ENCODE measurements at regions not wholly inside any gene's neighbourhood (a gene's known extent, or its start where the extent isn't known, plus 50 kb on each side); places are given as distances from the start of the nearest gene placed in this dataset.

- Histone ChIP-seq H3K9ac (ENCODE audit: low read length) (no peak overlapping the region), H4K20me1 (ENCODE audit: insufficient read depth, low read length) (no peaks in the 10 kb centered on the region), H3K9me3 (ENCODE audit: insufficient read depth, low read length) (no peaks in the 10 kb centered on the region), H3K36me3 (replicated peaks; ENCODE audit: low read depth, low read length) (no peaks in the 10 kb centered on the region), H3K4me3 (ENCODE audit: low read length) (no peak overlapping the region), H3K4me1 (ENCODE audit: low read length) (no peaks in the 10 kb centered on the region), H3K27ac (ENCODE audit: low read length) (no peak overlapping the region), H3K4me2 (ENCODE audit: low read length) (no peak overlapping the region), H3K79me2 (ENCODE audit: low read length) (no peaks in the 10 kb centered on the region), H2AFZ (ENCODE audit: low read depth, low read length) (no peak overlapping the region), H3K27me3 (ENCODE audit: low read depth, low read length) (peaks cover 5% of the 10 kb centered on the region)
- TF ChIP-seq, protein P1, sequence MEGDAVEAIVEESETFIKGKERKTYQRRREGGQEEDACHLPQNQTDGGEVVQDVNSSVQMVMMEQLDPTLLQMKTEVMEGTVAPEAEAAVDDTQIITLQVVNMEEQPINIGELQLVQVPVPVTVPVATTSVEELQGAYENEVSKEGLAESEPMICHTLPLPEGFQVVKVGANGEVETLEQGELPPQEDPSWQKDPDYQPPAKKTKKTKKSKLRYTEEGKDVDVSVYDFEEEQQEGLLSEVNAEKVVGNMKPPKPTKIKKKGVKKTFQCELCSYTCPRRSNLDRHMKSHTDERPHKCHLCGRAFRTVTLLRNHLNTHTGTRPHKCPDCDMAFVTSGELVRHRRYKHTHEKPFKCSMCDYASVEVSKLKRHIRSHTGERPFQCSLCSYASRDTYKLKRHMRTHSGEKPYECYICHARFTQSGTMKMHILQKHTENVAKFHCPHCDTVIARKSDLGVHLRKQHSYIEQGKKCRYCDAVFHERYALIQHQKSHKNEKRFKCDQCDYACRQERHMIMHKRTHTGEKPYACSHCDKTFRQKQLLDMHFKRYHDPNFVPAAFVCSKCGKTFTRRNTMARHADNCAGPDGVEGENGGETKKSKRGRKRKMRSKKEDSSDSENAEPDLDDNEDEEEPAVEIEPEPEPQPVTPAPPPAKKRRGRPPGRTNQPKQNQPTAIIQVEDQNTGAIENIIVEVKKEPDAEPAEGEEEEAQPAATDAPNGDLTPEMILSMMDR (IDR thresholded peaks at IDR 0.05; ENCODE audit: low read depth, low read length): no peak
- TF ChIP-seq EZH2phosphoT487 (IDR thresholded peaks at IDR 0.05; ENCODE audit: low read depth): no peak
Observed at GRCh38 chr3:9310043-9310442, 52.8 kb upstream of the THUMPD3 start.

GRCh38 chr3:9311228-9311627, 51.6 kb upstream of the THUMPD3 start:
- Histone ChIP-seq H3K4me1 (ENCODE audit: low read length) (no peaks in the 10 kb centered on the region), H4K20me1 (ENCODE audit: insufficient read depth, low read length) (no peaks in the 10 kb centered on the region), H3K9me3 (ENCODE audit: insufficient read depth, low read length) (no peaks in the 10 kb centered on the region), H3K9ac (ENCODE audit: low read length) (no peak overlapping the region), H3K27me3 (ENCODE audit: low read depth, low read length) (peaks cover 9% of the 10 kb centered on the region), H3K36me3 (replicated peaks; ENCODE audit: low read depth, low read length) (no peaks in the 10 kb centered on the region), H3K79me2 (ENCODE audit: low read length) (no peaks in the 10 kb centered on the region), H2AFZ (ENCODE audit: low read depth, low read length) (no peak overlapping the region), H3K4me3 (ENCODE audit: low read length) (no peak overlapping the region), H3K27ac (ENCODE audit: low read length) (no peak overlapping the region), H3K4me2 (ENCODE audit: low read length) (no peak overlapping the region)
- TF ChIP-seq, protein P1 (IDR thresholded peaks at IDR 0.05; ENCODE audit: low read depth, low read length): no peak
- TF ChIP-seq EZH2phosphoT487 (IDR thresholded peaks at IDR 0.05; ENCODE audit: low read depth): no peak

Data from OCI-LY3 (cell line).